ENCODE measurements at regions not wholly inside any gene's neighbourhood (a gene's known extent, or its start where the extent isn't known, plus 50 kb on each side); places are given as distances from the start of the nearest gene placed in this dataset.

GRCh38 chr6:160926281-160927276, 65.0 kb upstream of the MAP3K4 start:
- no peak overlapping the region for H3K4me2 ChIP-seq (ENCODE audit: insufficient read depth, low read length)
- FAIRE-seq (no peak), DNase-seq (ENCODE audit: low read depth, low spot score) (no peak)
- H3K36me3 ChIP-seq (ENCODE audit: control insufficient read depth in 2 of 2, extremely low read depth in 1 of 2, insufficient read depth in 2 of 2, low read length in 2 of 2): no peaks in the 10 kb centered on the region
- H3K27me3 ChIP-seq (ENCODE audit: control insufficient read depth in 2 of 2, insufficient read depth in 2 of 2, low read length in 2 of 2): peaks cover 0 to 3% of the 10 kb centered on the region in 2 experiments
- H3K9me1 ChIP-seq (replicated peaks; ENCODE audit: control insufficient read depth, extremely low read depth, insufficient read depth, low read length): no peaks in the 10 kb centered on the region
- H3K4me1 ChIP-seq (ENCODE audit: control insufficient read depth, extremely low read depth, insufficient read depth, low read length): peaks cover 2% of the 10 kb centered on the region
- TF ChIP-seq, protein P1, sequence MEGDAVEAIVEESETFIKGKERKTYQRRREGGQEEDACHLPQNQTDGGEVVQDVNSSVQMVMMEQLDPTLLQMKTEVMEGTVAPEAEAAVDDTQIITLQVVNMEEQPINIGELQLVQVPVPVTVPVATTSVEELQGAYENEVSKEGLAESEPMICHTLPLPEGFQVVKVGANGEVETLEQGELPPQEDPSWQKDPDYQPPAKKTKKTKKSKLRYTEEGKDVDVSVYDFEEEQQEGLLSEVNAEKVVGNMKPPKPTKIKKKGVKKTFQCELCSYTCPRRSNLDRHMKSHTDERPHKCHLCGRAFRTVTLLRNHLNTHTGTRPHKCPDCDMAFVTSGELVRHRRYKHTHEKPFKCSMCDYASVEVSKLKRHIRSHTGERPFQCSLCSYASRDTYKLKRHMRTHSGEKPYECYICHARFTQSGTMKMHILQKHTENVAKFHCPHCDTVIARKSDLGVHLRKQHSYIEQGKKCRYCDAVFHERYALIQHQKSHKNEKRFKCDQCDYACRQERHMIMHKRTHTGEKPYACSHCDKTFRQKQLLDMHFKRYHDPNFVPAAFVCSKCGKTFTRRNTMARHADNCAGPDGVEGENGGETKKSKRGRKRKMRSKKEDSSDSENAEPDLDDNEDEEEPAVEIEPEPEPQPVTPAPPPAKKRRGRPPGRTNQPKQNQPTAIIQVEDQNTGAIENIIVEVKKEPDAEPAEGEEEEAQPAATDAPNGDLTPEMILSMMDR (IDR thresholded peaks at IDR 0.05; ENCODE audit: extremely low read depth in 1 of 2, insufficient read depth in 1 of 2, low read depth in 1 of 2, low read length in 2 of 2): no peak
- no peak for TF ChIP-seq GATA2 (IDR thresholded peaks at IDR 0.05; ENCODE audit: insufficient read depth, insufficient read length, low read depth, low read length)
- TF ChIP-seq POLR2A (IDR thresholded peaks at IDR 0.05; ENCODE audit: low read depth, low read length): no peak
- no peak for TF ChIP-seq MYC (IDR thresholded peaks at IDR 0.05; ENCODE audit: low read depth, low read length)
- POLR2A ChIA-PET: no interaction called here
- H3K79me2 ChIP-seq (ENCODE audit: control insufficient read depth, insufficient read depth, low read length): no peaks in the 10 kb centered on the region
- CTCF ChIA-PET: interaction anchor here (12.8 kb wide), 1 partner anchor 449 kb away, joined by 671 read pairs; no protein-coding TSS in a partner anchor
- H3K27ac ChIP-seq (ENCODE audit: insufficient read depth, low read depth, low read length): no peak overlapping the region
- H3K9ac ChIP-seq (replicated peaks; ENCODE audit: extremely low read depth, insufficient read depth, low read length): no peak overlapping the region
- no peak overlapping the region for H2AFZ ChIP-seq (ENCODE audit: low read depth, low read length)
- no TSS peak for BruUV-seq (replicated peaks)
- H4K20me1 ChIP-seq (replicated peaks; ENCODE audit: control insufficient read depth, extremely low read depth, insufficient read depth, low read length): no peaks in the 10 kb centered on the region
- H3K4me3 ChIP-seq (replicated peaks in 1 of 3; ENCODE audit: insufficient read depth in 1 of 3, low read depth in 1 of 3, low read length in 3 of 3): no peak overlapping the region
- intact Hi-C loops (cut with micrococcal nuclease) (no loop called here), dilution Hi-C loops (cut with MboI; ENCODE audit: extremely low pct_ligation_motif_present, low sequenced_read_pairs) (no loop called here)
- no peaks in the 10 kb centered on the region for H3K9me3 ChIP-seq (replicated peaks; ENCODE audit: control insufficient read depth, insufficient read depth, low read length)

GRCh38 chr6:160927416-160927815, 64.2 kb upstream of the MAP3K4 start:
- no peak for DNase-seq (ENCODE audit: low read depth, low spot score)
- Histone ChIP-seq H2AFZ (ENCODE audit: low read depth, low read length) (no peak overlapping the region), H3K4me2 (ENCODE audit: insufficient read depth, low read length) (no peak overlapping the region), H3K4me1 (ENCODE audit: control insufficient read depth, extremely low read depth, insufficient read depth, low read length) (peaks cover 2% of the 10 kb centered on the region), H3K9me1 (replicated peaks; ENCODE audit: control insufficient read depth, extremely low read depth, insufficient read depth, low read length) (no peaks in the 10 kb centered on the region), H3K9ac (replicated peaks; ENCODE audit: extremely low read depth, insufficient read depth, low read length) (no peak overlapping the region), H3K27ac (ENCODE audit: insufficient read depth, low read depth, low read length) (no peak overlapping the region), H3K79me2 (ENCODE audit: control insufficient read depth, insufficient read depth, low read length) (no peaks in the 10 kb centered on the region), H3K9me3 (replicated peaks; ENCODE audit: control insufficient read depth, insufficient read depth, low read length) (no peaks in the 10 kb centered on the region), H4K20me1 (replicated peaks; ENCODE audit: control insufficient read depth, extremely low read depth, insufficient read depth, low read length) (no peaks in the 10 kb centered on the region), H3K4me3 (replicated peaks in 1 of 3; ENCODE audit: insufficient read depth in 1 of 3, low read depth in 1 of 3, low read length in 3 of 3) (no peak overlapping the region), H3K36me3 (ENCODE audit: control insufficient read depth in 2 of 2, extremely low read depth in 1 of 2, insufficient read depth in 2 of 2, low read length in 2 of 2) (no peaks in the 10 kb centered on the region), H3K27me3 (ENCODE audit: control insufficient read depth in 2 of 2, insufficient read depth in 2 of 2, low read length in 2 of 2) (peaks cover 0 to 3% of the 10 kb centered on the region in 2 experiments)
- no peak for TF ChIP-seq JUN (IDR thresholded peaks at IDR 0.05; ENCODE audit: borderline replicate concordance, insufficient read depth, insufficient read length, low read depth)
- no peak for TF ChIP-seq MYC (IDR thresholded peaks at IDR 0.05; ENCODE audit: low read depth, low read length)
- no peak for TF ChIP-seq EZH2 (IDR thresholded peaks at IDR 0.05; ENCODE audit: borderline replicate concordance, low read depth, low read length, severe bottlenecking)
- TF ChIP-seq, protein P1 (IDR thresholded peaks at IDR 0.05; ENCODE audit: extremely low read depth in 1 of 2, insufficient read depth in 1 of 2, low read depth in 1 of 2, low read length in 2 of 2): no peak
- no peak for TF ChIP-seq FOS (IDR thresholded peaks at IDR 0.05; ENCODE audit: borderline replicate concordance, insufficient read depth, low read length)
- no peak for TF ChIP-seq POLR2A (IDR thresholded peaks at IDR 0.05; ENCODE audit: low read depth, low read length)
- TF ChIP-seq POLR2AphosphoS5 (IDR thresholded peaks at IDR 0.05; ENCODE audit: insufficient read depth, low read depth, low read length): no peak
- no peak for TF ChIP-seq GATA2 (IDR thresholded peaks at IDR 0.05; ENCODE audit: insufficient read depth, insufficient read length, low read depth, low read length)
- intact Hi-C loops (cut with micrococcal nuclease) (no loop called here), dilution Hi-C loops (cut with MboI; ENCODE audit: extremely low pct_ligation_motif_present, low sequenced_read_pairs) (no loop called here)
- no peak for FAIRE-seq
- ChIA-PET POLR2A (no interaction called here), CTCF (interaction anchor here (1.4 to 12.8 kb wide), 3 partner anchors 14 to 448 kb away, joined by 3 to 671 read pairs (median 9); no protein-coding TSS in a partner anchor)
- no TSS peak for BruUV-seq (replicated peaks)

All from endothelial cell of umbilical vein (primary cell).